Activated gamma-delta T cell treated with Interleukin-2 at 50 U/mL for 16 hours (primary cell): ENCODE measurements at regions not wholly inside any gene's neighbourhood (a gene's known extent, or its start where the extent isn't known, plus 50 kb on each side); places are given as distances from the start of the nearest gene placed in this dataset.

Experiments
- DNase-seq: peaks from one replicate; pipeline ENCODE4 v3.0.0-alpha.2; 2020

DNA sequence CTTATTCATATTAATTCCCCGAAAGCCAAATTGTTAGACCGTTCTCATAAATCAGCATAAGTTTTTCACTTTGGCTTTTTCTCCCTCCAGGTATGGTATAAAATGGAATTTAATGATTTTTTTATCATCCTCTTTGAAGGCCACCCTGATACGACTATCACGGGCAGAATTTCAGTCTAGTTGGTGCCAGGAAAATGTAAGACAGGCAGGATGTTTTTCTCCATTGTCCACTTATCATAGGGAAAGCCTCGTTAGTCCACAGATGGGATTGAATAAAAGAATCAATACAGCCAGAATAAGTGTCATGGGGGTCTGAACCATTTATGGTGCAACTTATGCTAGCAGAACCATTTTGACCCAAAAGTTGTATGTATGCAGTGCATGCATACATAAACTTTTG, 566.0 kb upstream of the ARGLU1 start:
- DNase-seq = no peak

- no peak for DNase-seq
These were observed 562.6 kb upstream of the ARGLU1 start for GRCh38 chr13:107130566-107130965.

GRCh38 chr13:107124730-107125129, 556.8 kb upstream of the ARGLU1 start:
- DNase-seq = no peak

DNA sequence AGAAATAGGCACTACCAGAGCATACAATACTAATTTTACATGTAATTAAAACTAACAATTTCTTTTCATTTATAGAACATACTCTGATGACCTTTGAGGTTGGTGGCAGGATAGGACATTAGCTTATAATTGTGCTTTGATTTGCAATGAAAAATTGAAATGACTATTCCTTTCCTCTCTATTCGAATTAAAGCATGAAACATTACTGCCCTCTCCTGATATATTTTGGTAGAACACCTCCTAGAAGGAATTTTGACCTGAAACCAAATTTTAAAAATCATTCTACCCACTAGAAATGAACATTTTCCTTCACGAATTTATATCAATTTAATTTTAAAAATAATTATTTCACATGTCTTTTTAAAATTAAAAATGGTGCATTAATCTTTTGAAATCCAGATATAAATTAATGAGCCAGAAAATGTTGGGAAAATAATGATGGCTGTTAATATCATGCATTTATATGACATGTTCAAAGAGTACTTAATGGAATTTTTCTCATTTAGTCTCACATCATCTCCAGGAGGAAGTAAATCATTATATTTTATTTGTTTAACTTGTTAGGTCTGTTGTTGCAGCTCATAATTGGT, 556.3 kb upstream of the ARGLU1 start:
- no peak for DNase-seq

DNA sequence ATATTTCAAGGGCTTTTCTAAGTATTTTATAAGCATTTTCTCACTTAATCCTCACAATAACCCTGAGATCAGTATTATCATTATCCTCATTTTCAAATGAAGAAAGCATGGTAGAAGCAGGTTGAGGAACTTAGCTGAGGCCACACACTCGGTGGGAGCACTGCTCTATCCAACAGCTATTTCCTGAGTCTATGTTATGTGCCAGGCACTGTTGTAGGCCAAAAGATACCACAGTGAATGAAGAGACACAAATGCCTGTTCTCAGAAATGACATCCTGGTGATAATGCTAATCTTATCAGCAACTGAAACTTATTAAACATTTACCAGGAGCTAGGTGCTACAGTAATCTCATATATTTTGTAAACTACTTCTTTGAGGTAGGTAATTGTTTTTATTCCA, 553.9 kb upstream of the ARGLU1 start:
- DNase-seq = no peak

DNA sequence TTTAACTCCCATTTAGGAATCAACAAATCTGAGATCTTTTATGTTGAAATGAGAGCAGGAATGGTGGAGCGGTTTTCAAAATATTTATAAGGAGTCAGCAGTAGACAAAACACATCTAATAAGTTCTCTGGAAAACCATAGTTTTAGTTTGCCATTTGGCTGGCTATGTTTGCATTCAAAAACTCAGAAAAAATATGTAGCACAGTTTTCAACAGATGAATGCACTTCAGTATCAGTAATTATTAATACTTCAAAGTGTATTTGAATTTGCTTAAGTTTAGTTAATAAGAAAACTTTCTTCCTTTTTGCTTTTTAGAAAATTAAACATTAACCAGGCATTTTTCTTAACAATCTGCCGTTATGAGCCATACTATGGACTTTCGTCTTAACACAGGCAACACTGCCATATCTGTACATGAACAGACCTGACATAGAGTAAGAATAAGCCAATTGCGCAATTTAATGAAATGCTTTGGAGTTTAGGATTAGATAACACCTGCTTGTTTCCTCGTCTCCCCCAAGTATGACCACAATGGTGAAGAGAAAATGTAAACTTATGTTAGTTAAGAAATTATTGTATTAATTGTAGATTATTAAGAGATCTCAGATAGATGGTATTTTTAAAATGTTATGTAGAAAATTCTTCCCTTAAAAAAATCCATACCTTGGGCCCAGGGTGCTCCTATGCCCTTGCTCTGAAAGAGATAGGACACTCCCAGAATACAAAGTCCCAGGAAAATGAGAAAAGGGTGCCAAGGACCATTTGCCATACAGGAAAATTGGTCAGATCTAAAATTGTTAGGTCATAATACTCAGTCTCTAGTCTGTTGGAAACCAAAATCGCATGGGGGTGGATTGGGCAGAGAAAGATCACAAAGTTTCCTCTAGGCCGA, 552.3 kb upstream of the ARGLU1 start:
- no peak for DNase-seq

DNA sequence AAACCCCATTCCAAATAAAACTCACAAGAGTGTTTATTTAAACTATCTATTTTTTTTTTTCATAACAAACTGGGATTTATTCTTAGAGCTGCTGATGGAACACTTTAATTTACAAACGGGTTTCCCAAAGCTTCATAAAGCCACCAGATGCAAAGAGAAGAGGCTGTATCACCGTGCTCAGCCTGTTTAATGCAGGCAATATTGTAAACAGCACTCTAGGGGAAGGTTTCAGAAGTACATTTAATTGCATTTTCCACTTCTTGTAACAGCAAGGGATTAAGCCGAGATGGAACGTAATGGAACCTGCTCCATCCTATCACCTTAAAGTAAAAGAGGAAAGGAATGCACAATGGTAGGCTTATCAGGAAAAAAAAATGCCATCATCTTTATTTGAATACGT, 550.6 kb upstream of the ARGLU1 start:
- no peak for DNase-seq

DNA sequence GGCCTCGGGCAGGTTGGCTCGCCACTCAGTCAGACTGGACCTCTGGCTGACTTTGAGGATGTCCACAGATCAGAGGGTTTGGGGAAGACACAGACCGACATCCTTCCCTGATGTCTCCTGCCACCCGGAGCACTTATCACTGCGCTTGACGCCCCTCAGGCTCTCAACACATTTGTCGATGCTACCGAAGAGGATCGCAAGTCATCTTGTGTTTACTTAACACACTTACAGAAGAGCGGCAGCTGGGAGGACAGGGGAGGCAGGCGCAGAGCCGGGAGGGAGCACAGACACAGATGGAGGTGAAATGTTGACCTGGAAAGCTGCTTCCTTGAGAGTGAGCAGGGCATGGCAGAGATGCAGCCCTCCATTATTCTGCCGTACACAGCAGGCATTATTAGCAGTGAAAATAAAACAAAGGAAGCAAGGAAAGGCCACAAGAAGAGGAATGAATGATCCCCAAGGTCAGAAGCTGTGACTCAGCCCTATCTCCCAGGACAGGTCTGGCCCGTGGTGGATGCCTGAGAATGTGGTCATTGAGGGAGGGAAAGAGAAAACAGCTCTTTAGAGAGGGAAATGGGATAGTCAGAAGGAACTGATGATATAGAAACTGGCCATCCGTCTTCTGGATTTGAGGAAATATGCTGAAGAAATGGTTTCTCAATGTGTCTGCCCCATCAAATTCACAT, 549.5 kb upstream of the ARGLU1 start:
- no peak for DNase-seq

DNA sequence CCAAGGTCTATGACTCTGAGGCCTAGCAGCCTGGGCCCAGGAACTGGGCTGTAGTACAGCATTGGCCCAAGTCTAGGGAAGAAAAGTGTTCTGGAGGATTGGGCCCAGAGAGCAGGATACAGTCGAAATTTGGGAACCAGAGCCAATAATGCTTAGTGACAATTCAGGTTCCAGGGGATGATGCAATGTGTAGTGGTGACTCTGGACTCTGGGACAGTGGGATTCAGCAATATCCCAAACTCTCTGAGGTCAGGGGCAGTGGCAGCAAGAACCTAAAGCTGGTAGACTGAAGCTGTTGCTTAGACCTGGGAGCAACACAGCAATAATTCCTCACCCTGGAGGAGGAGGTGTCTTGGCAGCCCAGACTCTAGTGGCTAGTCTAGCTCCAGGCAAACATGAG, 545.5 kb upstream of the ARGLU1 start:
- DNase-seq = no peak

DNA sequence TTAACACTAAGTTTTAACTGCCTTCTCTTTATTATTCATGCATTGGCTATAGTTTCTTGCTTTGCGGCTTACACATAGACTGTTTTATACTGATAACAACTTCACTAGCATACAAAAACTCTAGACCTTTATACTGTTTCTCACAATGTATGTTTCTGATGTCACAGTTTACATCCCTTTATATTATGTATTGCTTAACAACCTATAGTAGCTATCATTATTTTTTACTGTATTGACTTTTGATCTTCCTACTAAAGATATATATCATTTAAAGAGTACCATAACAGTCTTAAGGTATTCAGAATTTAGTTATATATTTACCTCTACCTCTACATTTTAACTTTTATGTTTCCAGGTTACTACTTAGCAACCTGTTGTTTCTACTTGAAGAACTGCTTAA, 543.3 kb upstream of the ARGLU1 start:
- no peak for DNase-seq

DNA sequence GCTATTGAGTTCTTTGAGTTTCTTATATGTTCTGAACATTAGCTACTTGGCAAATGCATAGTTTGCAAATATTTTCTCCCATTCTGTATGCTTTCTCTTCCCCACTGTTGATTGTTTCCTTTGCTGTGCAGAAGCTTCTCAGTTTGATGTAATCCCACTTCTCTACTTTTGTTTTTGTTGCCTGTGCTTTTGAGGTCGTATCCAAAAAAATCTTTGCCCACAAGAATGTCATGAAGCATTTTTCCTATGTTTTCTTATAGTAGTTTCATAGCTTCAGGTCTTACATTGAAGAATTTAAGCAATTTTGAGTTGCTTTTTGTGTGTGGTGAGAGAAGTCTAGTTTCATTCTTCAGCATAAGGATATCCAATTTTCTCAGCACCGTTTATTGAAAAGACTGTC, 536.7 kb upstream of the ARGLU1 start:
- no peak for DNase-seq

GRCh38 chr13:107102676-107103075, 534.7 kb upstream of the ARGLU1 start:
- no peak for DNase-seq

- no peak for DNase-seq
These were observed 531.7 kb upstream of the ARGLU1 start for GRCh38 chr13:107099661-107100060.

DNA sequence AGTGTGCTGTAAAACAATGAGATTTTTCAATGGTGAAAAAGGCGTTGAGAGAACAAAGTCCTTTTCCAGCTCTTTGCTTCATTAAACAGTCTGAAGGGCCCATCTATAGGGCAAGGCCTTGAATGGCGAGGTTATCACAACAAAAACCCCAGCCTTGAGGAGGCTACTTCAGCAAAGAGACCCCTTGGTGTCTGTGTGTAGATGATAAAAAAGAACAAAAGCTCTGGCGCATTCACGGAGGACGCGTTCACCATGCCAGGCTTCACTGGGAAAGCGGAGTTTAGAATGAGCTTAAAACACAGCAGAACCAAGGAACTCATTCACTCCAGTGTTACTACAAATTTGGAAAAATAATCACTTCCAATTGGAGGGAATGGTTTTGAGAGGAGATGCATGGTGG, 530.0 kb upstream of the ARGLU1 start:
- DNase-seq = no peak

DNA sequence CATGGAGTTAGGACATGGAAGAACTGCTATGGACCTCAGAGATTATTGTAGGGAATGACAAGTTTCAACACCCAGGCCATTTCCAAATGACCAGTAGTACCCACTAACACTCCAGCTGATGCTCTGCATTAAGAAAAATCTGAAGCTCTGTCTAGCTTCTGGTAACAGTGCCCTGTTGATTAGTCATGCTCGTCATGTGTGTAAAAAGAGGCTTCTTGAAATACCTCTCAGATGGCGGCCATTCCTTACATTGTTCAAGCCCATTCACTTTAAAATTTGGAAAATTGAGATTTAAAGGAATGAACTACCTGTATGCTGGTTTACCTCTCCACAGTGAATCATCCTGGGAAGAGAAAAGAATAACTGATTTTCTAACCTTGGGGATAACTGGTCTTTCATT, 527.9 kb upstream of the ARGLU1 start:
- no peak for DNase-seq

GRCh38 chr13:107091861-107092260, 523.9 kb upstream of the ARGLU1 start:
- DNase-seq = no peak

GRCh38 chr13:107091428-107091827, 523.5 kb upstream of the ARGLU1 start:
- no peak for DNase-seq

GRCh38 chr13:107088061-107088460, 520.1 kb upstream of the ARGLU1 start:
- no peak for DNase-seq

GRCh38 chr13:107079423-107080049, 511.6 kb upstream of the ARGLU1 start:
- no peak for DNase-seq

DNA sequence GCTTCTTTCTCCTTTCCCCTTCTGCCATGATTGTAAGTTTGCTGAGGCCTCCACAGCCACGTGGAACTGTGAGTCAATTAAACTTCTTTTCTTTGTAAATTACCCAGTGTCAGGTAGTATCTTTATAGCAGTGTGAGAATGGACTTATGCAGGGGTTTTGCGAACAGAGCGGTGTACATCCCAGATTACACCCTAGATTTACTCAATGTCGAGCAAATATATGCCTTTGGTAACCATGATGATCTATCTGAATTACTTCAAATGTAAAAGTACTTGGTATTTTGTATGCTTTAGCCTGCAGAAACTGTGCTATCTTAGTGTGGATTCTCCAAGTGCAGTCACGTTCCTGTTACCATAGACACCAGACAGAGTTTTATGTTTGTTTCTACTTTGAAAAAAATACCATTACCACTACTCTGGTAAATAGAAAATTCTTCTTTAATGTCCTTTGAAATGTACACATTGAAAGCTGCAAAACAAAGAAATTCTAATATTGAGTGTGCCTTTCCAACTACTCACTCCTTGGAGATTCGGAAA, 510.4 kb upstream of the ARGLU1 start:
- no peak for DNase-seq

- no peak for DNase-seq
These were observed 508.9 kb upstream of the ARGLU1 start for GRCh38 chr13:107076801-107077200.

DNA sequence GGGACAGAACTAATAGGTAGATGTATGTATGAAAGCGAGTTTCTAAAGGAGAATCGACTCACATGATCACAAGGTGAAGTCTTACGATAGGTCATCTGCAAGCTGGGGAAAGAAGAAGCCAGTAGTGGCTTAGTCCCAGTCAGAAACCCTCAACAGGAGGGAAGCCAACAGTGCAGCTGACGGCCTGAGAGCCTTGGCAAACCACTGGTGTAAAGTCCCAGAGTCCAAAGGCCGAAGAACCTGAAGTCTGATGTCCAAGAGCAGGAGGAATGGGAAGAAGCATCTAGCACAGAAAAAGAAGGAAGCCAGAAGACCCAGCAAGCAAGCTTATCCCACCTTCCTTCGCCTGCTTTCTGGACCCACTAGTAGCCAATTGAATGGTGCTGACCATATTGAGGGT, 507.6 kb upstream of the ARGLU1 start:
- DNase-seq = no peak

DNA sequence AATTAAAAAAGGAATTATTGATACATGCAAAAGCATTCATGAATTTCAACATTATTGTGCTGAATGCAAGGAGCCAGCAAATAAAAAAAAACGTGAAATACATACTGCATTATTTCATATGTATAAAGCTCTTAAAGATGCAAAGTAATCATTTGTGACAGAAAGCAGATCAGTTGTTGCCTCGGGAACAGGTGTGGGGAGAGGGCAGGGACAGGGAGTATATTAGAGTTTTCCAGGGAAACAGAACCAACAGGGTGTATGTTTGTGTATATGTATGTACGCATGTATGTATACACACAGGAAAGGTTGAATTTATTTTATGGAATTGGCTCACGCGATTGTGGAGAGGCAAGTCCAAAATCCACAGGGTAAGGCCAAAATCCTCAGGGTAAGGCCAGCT, 502.9 kb upstream of the ARGLU1 start:
- DNase-seq = no peak
